Body of pancreas (tissue), 4 donors: ENCODE measurements at regions not wholly inside any gene's neighbourhood (a gene's known extent, or its start where the extent isn't known, plus 50 kb on each side); places are given as distances from the start of the nearest gene placed in this dataset.

Source experiments
- CTCF ChIP-seq, 7 experiments: fragments of 450-650 bp in 4 of 7; fragments of 200-600 bp in 3 of 7; sonication (generic) in 3 of 7; IDR thresholded peaks; one replicate each; pipeline ENCODE4 v1.5.1; 2016 to 2019; ENCODE audit warnings: antibody characterized with exemption in 7 of 7
- POLR2A ChIP-seq, 3 donors: fragments of 450-650 bp; IDR thresholded peaks; one replicate each; pipeline ENCODE4 v1.6.1; 2016; ENCODE audit warnings: antibody characterized with exemption in 3 of 3, mild to moderate bottlenecking in 2 of 3

- no peak for TF ChIP-seq CTCF (IDR thresholded peaks at IDR 0.05)
- no peak for TF ChIP-seq POLR2A (IDR thresholded peaks at IDR 0.05)
Measured at GRCh38 chr5:106956886-106957285, 713.9 kb downstream of the EFNA5 start.
